NCI-H446 treated with DMSO at 0.1 percent for 48 hours (cell line): ENCODE measurements at regions not wholly inside any gene's neighbourhood (a gene's known extent, or its start where the extent isn't known, plus 50 kb on each side); places are given as distances from the start of the nearest gene placed in this dataset.

Source experiments
- DNase-seq: peaks from one replicate; lab custom pipeline; 2025; lab: John Stamatoyannopoulos, UW

GRCh38 chr1:216855810-216856209 lies 132.6 kb upstream of the ESRRG start:
- no peak for DNase-seq

- DNase-seq, result no peak
These were observed 131.7 kb upstream of the ESRRG start for GRCh38 chr1:216854836-216855484.

DNA sequence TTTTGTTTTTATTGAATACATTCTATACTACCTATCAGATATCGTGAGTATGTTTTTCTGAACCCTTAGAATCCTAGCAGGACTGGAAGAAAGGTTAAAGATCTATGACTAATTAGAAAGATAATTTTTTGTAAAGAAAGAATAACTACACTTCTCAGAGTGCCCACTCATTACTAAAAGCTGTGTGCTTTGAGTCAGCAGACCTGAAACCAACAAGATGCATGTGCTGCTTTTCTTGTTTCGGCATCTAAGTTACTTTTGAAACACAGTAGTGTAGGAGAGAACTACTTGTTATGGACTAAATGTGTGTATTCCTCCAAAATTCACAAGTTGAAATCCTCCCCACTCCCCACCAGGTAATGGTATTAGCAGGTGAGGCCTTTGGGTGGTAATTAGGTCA lies 127.8 kb upstream of the ESRRG start:
- DNase-seq, result no peak

DNA sequence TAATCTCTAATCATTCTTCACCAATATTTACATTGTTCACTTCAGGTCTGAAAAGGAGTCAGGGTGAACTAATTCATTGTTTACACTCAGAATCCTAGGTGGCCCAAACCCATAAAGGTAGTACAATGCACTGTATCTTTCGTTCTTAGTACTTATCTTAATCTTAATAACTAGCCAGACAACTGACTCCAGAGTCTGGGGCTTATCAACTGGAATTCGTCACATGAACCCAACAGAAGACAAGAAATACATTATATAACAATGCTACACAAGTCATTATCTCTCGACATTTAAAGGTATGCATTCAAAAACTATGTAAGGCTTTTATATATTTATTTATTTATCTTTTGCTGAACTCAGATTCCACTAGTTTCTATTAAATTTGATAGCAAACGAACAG lies 125.9 kb upstream of the ESRRG start:
- no peak for DNase-seq

GRCh38 chr1:216847397-216848036 lies 124.3 kb upstream of the ESRRG start:
- no peak for DNase-seq

GRCh38 chr1:216846339-216846738 lies 123.1 kb upstream of the ESRRG start:
- DNase-seq, result no peak

DNA sequence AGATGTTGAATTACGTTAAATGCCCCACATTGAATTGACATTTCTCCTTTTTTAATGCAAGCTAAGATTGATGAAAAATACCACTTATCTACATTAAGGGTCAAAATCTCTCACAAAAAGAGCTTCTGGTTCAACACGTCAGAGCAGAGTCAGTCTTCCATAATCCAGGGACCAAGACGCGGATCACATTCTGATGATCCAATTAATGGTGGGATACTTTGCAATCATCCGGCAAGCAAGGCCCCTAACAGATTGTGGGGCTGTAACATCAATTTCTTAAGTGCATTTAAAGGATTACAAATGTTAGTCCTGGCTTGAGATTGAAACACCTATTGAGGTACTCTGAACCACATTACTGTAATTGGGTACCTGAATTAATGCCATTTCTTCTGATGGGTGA lies 120.2 kb upstream of the ESRRG start:
- no peak for DNase-seq

- no peak for DNase-seq
These were observed 117.9 kb upstream of the ESRRG start for GRCh38 chr1:216841165-216841564.

DNA sequence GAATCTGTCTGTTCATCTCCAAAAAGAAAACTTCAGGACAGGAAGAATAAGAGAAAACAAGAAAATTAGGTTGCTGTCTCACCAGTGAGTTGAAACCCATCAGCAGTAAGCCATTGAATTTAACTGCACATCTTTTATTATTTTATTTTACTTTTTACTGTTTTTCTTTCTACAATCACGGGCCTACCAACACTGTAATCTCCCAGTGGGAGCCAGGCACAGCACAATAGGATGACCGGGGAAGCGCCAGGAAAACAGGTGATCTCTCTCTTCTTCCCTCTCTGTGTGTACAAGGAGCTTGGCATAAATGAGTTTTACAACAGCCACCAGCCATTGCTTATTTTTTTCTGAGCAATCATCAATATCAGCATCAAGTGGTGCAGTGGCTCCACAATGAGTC lies 113.1 kb upstream of the ESRRG start:
- DNase-seq, result no peak

DNA sequence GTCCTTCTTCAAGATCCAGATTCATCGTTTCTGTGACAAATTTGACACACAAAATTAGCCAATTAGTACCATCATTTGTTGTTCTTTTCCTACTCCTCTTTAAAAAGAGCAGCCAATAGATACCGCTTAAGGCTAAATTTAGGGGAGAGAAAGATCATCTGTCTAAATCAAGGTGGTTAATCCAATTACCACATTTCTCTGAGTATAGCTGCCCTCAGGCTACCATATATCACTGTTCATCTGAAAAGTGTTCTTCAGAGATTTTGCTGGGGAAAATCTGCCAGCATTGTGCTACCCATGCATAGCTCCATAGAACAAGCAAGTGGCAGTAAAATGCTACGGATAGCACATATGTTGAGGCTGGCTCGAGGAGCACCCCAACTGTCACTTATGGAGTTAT lies 110.3 kb upstream of the ESRRG start:
- DNase-seq, result no peak

- DNase-seq, result no peak
These were observed 109.0 kb upstream of the ESRRG start for GRCh38 chr1:216832192-216832591.

DNA sequence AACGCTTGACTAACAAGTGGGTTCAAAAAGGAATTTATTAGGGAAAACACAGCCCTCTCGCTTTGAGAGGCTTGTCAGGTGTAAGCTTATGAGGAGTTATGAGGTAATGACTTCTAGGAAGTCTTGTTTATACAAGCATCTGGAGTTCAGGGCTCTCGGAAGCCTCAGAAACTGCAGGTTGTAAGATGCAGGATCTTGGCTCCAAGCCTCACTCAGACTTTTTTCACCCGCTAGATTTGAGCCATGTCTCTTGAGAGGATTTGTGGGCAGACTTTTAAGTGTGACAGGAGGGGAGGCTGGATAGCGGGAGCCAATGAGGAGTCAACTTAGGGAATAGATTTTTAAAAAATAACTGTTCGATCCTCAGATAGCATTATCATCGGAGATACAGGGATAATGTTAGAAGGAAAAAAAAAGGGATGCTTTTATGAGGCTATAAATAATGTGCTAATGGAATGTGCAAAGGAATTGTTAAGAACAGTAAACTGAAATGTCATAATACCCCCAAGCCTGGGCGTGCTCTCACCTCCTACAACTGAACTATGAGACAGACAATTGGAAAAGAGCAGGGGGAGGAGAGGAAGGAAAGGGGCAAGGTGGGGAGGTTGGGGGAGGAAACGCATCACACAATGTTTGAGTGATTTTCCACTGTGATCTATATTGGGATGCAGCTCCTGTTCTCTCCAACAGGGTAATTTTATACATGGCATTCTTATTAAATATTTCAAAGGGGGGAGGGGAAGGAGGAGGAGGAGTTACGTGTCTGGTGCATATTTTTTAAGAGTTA lies 107.4 kb upstream of the ESRRG start:
- DNase-seq, result no peak

GRCh38 chr1:216827251-216827650 lies 104.0 kb upstream of the ESRRG start:
- DNase-seq, result no peak

- no peak for DNase-seq
These were observed 103.4 kb upstream of the ESRRG start for GRCh38 chr1:216826646-216827045.

DNA sequence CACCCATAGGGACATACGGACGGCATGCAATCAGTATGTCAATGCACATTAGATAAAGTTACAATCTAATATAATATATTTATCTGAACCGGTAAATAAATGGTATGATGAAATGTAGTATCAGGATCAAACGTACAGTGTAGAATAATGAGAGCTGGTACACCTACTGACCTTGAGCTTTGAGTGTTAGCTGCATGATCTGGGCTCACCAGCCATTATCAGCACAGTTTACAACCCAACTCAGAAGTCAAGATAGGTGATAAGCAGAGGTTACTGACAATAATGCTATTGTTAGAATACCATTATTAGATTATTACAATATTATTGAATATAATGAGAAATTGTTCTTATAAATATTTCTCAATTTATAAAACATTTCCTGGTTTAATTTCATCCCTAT lies 103.0 kb upstream of the ESRRG start:
- DNase-seq, result no peak

DNA sequence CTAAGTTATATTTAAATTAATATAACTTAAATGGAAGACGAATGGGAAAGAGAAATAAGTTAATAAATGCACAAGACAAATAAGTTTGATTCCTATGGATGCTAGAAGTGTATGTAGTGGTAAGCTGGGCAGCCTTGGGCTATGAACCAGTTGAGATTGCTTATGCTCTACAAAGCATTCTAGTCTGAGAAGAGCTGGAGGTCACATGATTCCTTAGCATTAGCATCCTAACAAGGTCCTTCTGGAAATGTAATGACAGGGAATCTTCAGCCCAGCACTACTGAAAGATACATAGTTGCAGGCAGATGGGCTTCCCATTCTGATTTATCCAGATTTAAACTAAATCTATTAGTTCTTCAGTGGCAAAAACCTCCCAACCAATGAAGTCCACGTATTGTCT lies 102.3 kb upstream of the ESRRG start:
- no peak for DNase-seq

- DNase-seq, result no peak
These were observed 101.3 kb upstream of the ESRRG start for GRCh38 chr1:216824511-216824910.

DNA sequence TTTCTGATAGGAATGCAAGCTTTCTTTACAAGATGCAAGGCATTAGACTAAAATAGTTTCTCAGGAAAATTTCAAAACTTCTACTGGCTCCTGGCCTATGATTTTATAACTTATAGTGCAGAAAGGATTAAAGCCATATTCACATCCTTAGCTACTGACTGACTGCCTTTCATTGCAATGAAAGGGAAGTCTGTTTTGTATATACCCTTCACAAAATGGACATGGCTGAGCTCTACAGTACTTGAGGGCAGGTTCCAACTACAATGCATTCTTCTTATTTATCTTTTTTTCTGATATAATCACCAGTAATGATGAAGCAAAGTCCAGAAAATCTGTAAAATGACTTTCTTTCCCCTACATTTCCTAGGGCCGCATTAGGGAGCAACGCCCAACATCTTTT lies 100.5 kb upstream of the ESRRG start:
- DNase-seq, result no peak

- DNase-seq, result no peak
These were observed 99.3 kb upstream of the ESRRG start for GRCh38 chr1:216822480-216822879.

DNA sequence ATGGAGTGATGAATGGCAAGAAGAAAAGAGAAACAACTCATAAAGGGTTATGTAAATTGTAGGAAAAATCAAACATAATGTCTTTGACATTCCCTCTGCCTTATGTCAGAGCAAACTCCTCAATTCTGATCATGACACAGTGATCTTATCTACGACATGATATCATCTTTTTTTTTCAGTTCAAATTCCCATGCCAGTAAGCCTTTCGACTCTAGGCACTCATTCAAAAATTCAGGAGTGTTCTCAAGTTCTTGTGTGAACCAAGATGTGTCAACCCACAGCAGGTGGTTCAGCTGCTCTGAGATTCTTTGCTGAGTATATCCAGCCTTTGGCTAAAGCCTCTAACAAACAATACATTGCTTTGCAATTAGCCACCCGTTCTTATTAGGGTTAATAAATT lies 97.1 kb upstream of the ESRRG start:
- no peak for DNase-seq

- no peak for DNase-seq
These were observed 95.1 kb upstream of the ESRRG start for GRCh38 chr1:216818284-216818683.

DNA sequence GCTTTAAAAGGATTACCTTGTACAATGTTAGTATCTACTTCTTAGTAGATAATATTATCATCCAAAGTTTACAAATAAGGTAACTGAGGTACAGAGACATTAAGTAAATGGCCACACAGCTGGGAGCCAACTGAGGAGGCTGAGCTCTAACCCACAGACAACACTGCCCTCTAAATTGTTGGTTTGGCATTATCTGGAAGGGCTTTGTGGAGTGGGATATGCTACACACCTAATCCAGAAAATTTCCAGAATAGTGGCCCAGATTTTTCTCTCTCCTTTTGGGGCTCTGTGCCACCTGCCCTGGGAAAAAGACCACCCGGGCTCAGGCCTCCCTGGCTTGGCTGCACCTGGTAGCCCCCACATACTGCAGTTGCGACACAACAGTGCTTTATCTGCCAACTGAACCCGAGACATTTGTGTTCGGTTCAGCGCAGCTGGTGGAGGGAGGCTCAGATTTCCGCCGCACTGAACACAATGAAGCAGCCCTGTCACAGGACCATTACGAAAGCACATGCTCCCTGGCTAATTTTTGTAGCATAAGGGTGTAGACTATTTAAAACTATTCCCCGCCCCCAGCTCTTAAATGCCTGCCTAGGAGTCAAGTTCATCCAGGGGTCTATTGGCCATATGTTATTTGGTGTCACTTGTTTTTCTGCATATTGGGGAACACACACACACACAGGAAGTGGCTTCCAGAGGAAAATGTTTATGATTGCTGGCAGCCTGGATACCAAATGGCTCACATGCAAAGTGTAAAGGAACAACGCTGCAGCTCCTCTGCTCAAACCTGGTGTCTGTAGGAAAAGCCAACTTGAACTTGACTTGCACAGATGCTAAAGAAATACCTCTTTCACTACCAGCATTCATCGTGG lies 92.3 kb upstream of the ESRRG start:
- peak; percentile 35 for DNase-seq
